ENCODE measurements at regions not wholly inside any gene's neighbourhood (a gene's known extent, or its start where the extent isn't known, plus 50 kb on each side); places are given as distances from the start of the nearest gene placed in this dataset.

- TF ChIP-seq CTCF (IDR thresholded peaks at IDR 0.05) (no peak), POLR2AphosphoS5 (IDR thresholded peaks at IDR 0.05) (no peak)
These were observed 274.0 kb downstream of the PARN start for GRCh38 chr16:14356064-14356463.

All from transverse colon (tissue), 4 donors.